Cardiac muscle cell (in vitro differentiated cells and primary cell): ENCODE measurements at regions not wholly inside any gene's neighbourhood (a gene's known extent, or its start where the extent isn't known, plus 50 kb on each side); places are given as distances from the start of the nearest gene placed in this dataset.

Experiments
- DNase-seq, 2 donors: peaks; one replicate each; pipeline versions ENCODE4 v3.0.0 to v3.0.0-alpha.2; 2010 to 2017; ENCODE audit warnings: low read depth in 1 of 2, low spot score in 1 of 2
- H3K27ac ChIP-seq: fragments of 200-600 bp; sonication (generic); 2 replicates; pipeline ENCODE4 v1.5.1; 2016
- H3K27me3 ChIP-seq: fragments of 200-600 bp; sonication (generic); 2 replicates; pipeline ENCODE4 v1.6.0; 2016; ENCODE audit warnings: control low read depth
- H3K36me3 ChIP-seq: fragments of 200-600 bp; sonication (generic); 2 replicates; pipeline ENCODE4 v1.5.1; 2016; ENCODE audit warnings: control low read depth
- H3K4me1 ChIP-seq: fragments of 200-600 bp; sonication (generic); 2 replicates; pipeline ENCODE4 v1.8.1; 2017; ENCODE audit warnings: low read depth, mild to moderate bottlenecking, mixed run types
- H3K4me3 ChIP-seq: fragments of 200-600 bp; sonication (generic); 2 replicates; pipeline ENCODE4 v1.5.1; 2016; ENCODE audit warnings: mild to moderate bottlenecking
- H3K9me3 ChIP-seq: fragments of 200-600 bp; sonication (generic); 2 replicates; pipeline ENCODE4 v1.5.1; 2017; ENCODE audit warnings: low read depth, mild to moderate bottlenecking, control low read depth
- CTCF ChIP-seq: IDR thresholded peaks from 2 replicates; pipeline ENCODE4 v1.5.1; 2012; ENCODE audit warnings: low read depth, mild to moderate bottlenecking, low read length

- peak in 1 of 2 donors; percentile 46 for DNase-seq
- Histone ChIP-seq H3K4me3 (no peak overlapping the region), H3K27ac (no peak overlapping the region), H3K9me3 (no peaks in the 10 kb centered on the region), H3K36me3 (no peaks in the 10 kb centered on the region), H3K27me3 (no peaks in the 10 kb centered on the region), H3K4me1 (no peaks in the 10 kb centered on the region)
- TF ChIP-seq CTCF: no peak
These were observed 107.6 kb upstream of the FAM9C start for GRCh38 chrX:13151828-13152517.

- Histone ChIP-seq H3K27ac (no peak overlapping the region), H3K4me1 (no peaks in the 10 kb centered on the region), H3K27me3 (no peaks in the 10 kb centered on the region), H3K36me3 (no peaks in the 10 kb centered on the region), H3K9me3 (no peaks in the 10 kb centered on the region), H3K4me3 (no peak overlapping the region)
- TF ChIP-seq CTCF: no peak
- DNase-seq: no peak
These were observed 105.4 kb upstream of the FAM9C start for GRCh38 chrX:13149702-13150350.

GRCh38 chrX:13147733-13148132 lies 103.3 kb upstream of the FAM9C start:
- Histone ChIP-seq H3K9me3 (no peaks in the 10 kb centered on the region), H3K4me3 (no peak overlapping the region), H3K27ac (no peak overlapping the region), H3K4me1 (no peaks in the 10 kb centered on the region), H3K27me3 (no peaks in the 10 kb centered on the region), H3K36me3 (no peaks in the 10 kb centered on the region)
- no peak for DNase-seq
- no peak for TF ChIP-seq CTCF

GRCh38 chrX:13147147-13147546 lies 102.7 kb upstream of the FAM9C start:
- Histone ChIP-seq H3K9me3 (no peaks in the 10 kb centered on the region), H3K27ac (no peak overlapping the region), H3K4me3 (no peak overlapping the region), H3K27me3 (no peaks in the 10 kb centered on the region), H3K4me1 (no peaks in the 10 kb centered on the region), H3K36me3 (no peaks in the 10 kb centered on the region)
- no peak for DNase-seq
- no peak for TF ChIP-seq CTCF

- no peak for TF ChIP-seq CTCF
- no peaks in the 10 kb centered on the region for H3K27me3 ChIP-seq
- no peak overlapping the region for H3K4me3 ChIP-seq
- H3K36me3 ChIP-seq: no peaks in the 10 kb centered on the region
- DNase-seq: no peak
- no peaks in the 10 kb centered on the region for H3K9me3 ChIP-seq
- no peaks in the 10 kb centered on the region for H3K4me1 ChIP-seq
- H3K27ac ChIP-seq: no peak overlapping the region
These were observed 100.7 kb upstream of the FAM9C start for GRCh38 chrX:13144927-13145655.
